CD14-positive monocyte (primary cell): ENCODE measurements at regions not wholly inside any gene's neighbourhood (a gene's known extent, or its start where the extent isn't known, plus 50 kb on each side); places are given as distances from the start of the nearest gene placed in this dataset.

Source experiments
- DNase-seq, 3 donors: peaks; one replicate each; pipeline ENCODE4 v3.0.0-alpha.2; 2011 to 2022
- H2AFZ ChIP-seq: 2 replicates; pipeline ENCODE4 v1.6.0; 2012; ENCODE audit warnings: mild to moderate bottlenecking, low read depth, low read length, inconsistent platforms; ENCODE audit not compliant: insufficient read depth, poor library complexity, severe bottlenecking
- H3K27ac ChIP-seq, 2 donors: 1 replicate in 1 of 2; 2 replicates in 1 of 2; pipeline ENCODE4 v1.5.1; 2012 to 2013; ENCODE audit warnings: low read length in 2 of 2, control low read depth in 1 of 2, inconsistent platforms in 1 of 2, low read depth in 1 of 2, mild to moderate bottlenecking in 1 of 2
- H3K27me3 ChIP-seq, 2 donors: one replicate each; pipeline versions ENCODE4 v1.6.0 to v1.6.1; 2011 to 2013; ENCODE audit warnings: low read length in 2 of 2; ENCODE audit not compliant: control insufficient read depth in 2 of 2, insufficient read depth in 2 of 2
- H3K36me3 ChIP-seq, 2 donors: replicated peaks in 1 of 2; 1 replicate in 1 of 2; 2 replicates in 1 of 2; pipeline versions ENCODE4 v1.5.1 to v1.6.1; 2012 to 2013; ENCODE audit warnings: low read length in 2 of 2, control low read depth in 1 of 2, inconsistent platforms in 1 of 2, mild to moderate bottlenecking in 1 of 2; ENCODE audit not compliant: insufficient read depth in 2 of 2, control insufficient read depth in 1 of 2
- H3K4me1 ChIP-seq, 2 donors: 1 replicate in 1 of 2; 2 replicates in 1 of 2; pipeline versions ENCODE4 v1.5.1 to v1.6.1; 2012 to 2013; ENCODE audit warnings: low read length in 2 of 2, control low read depth in 1 of 2, inconsistent platforms in 1 of 2, mild to moderate bottlenecking in 1 of 2, moderate library complexity in 1 of 2; ENCODE audit not compliant: insufficient read depth in 2 of 2, control insufficient read depth in 1 of 2
- H3K4me2 ChIP-seq: replicated peaks from 2 replicates; pipeline ENCODE3; 2012; ENCODE audit warnings: low read length, moderate library complexity, mild to moderate bottlenecking; ENCODE audit not compliant: poor library complexity, severe bottlenecking; ENCODE audit errors: extremely low read depth
- H3K4me3 ChIP-seq, 3 experiments: fragments of 200-600 bp in 1 of 3; sonication (generic) in 1 of 3; replicated peaks in 1 of 3; 1 replicate in 2 of 3; 2 replicates in 1 of 3; pipeline ENCODE4 v1.5.1; 2011 to 2013; ENCODE audit warnings: low read length in 3 of 3, mild to moderate bottlenecking in 3 of 3, control low read depth in 2 of 3, low read depth in 2 of 3, inconsistent platforms in 1 of 3, moderate library complexity in 1 of 3
- H3K79me2 ChIP-seq: 2 replicates; pipeline ENCODE4 v1.6.0; 2012; ENCODE audit warnings: mild to moderate bottlenecking, control low read depth, inconsistent platforms, low read length, moderate library complexity; ENCODE audit not compliant: insufficient read depth
- H3K9ac ChIP-seq: 2 replicates; pipeline ENCODE4 v1.6.0; 2017; ENCODE audit warnings: low read length, mild to moderate bottlenecking; ENCODE audit not compliant: insufficient read depth, poor library complexity, severe bottlenecking
- H3K9me3 ChIP-seq, 2 donors: replicated peaks in 1 of 2; 1 replicate in 1 of 2; 2 replicates in 1 of 2; pipeline versions ENCODE4 v1.5.1 to v1.6.1; 2012 to 2013; ENCODE audit warnings: low read length in 2 of 2, control low read depth in 1 of 2; ENCODE audit not compliant: control insufficient read depth in 1 of 2, insufficient read depth in 1 of 2
- H4K20me1 ChIP-seq: 2 replicates; pipeline ENCODE4 v1.6.0; 2012; ENCODE audit warnings: mild to moderate bottlenecking, low read length, control low read depth, moderate library complexity; ENCODE audit not compliant: insufficient read depth
- H3K27ac Mint-ChIP-seq, 7 donors: one replicate each; pipeline ENCODE4 v1.8.0; 2020; ENCODE audit warnings: mild to moderate bottlenecking in 7 of 7, mixed read lengths in 7 of 7, moderate library complexity in 6 of 7, inconsistent platforms in 2 of 7
- H3K27me3 Mint-ChIP-seq, 3 donors: one replicate each; pipeline ENCODE4 v1.8.0; 2021 to 2022; ENCODE audit warnings: low read depth in 3 of 3, mild to moderate bottlenecking in 3 of 3, mixed read lengths in 3 of 3, moderate library complexity in 3 of 3, inconsistent platforms in 1 of 3
- H3K36me3 Mint-ChIP-seq, 2 donors: one replicate each; pipeline ENCODE4 v1.8.0; 2020; ENCODE audit warnings: mixed read lengths in 2 of 2, inconsistent platforms in 1 of 2, mild to moderate bottlenecking in 1 of 2
- H3K4me1 Mint-ChIP-seq: one replicate; pipeline ENCODE4 v1.8.0; 2020; ENCODE audit warnings: mild to moderate bottlenecking, mixed read lengths
- H3K4me3 Mint-ChIP-seq, 2 donors: one replicate each; pipeline ENCODE4 v1.8.0; 2020; ENCODE audit warnings: mild to moderate bottlenecking in 2 of 2, mixed read lengths in 2 of 2, moderate library complexity in 1 of 2
- H3K9me3 Mint-ChIP-seq, 7 donors: one replicate each; pipeline ENCODE4 v1.8.0; 2020 to 2022; ENCODE audit warnings: mixed read lengths in 7 of 7, mild to moderate bottlenecking in 6 of 7, moderate library complexity in 6 of 7, inconsistent platforms in 2 of 7
- CTCF ChIP-seq: fragments of 200-600 bp; IDR thresholded peaks from one replicate; pipeline ENCODE4 v1.8.0; 2022; ENCODE audit warnings: antibody characterized with exemption, mild to moderate bottlenecking
- WGBS: methylation state at CpG from one replicate; pipeline ENCODE4 v1.1.5; 2013; ENCODE audit warnings: missing lambda C conversion rate; ENCODE audit not compliant: insufficient coverage; 5-methylcytosine and 5-hydroxymethylcytosine counted together
- intact Hi-C, 2 donors: fragments of 100-400 bp; cut with micrococcal nuclease; formaldehyde crosslinking; loops; one replicate each; pipeline versions ENCODE4 v1.15.0 to v1.15.1; 2023

DNA sequence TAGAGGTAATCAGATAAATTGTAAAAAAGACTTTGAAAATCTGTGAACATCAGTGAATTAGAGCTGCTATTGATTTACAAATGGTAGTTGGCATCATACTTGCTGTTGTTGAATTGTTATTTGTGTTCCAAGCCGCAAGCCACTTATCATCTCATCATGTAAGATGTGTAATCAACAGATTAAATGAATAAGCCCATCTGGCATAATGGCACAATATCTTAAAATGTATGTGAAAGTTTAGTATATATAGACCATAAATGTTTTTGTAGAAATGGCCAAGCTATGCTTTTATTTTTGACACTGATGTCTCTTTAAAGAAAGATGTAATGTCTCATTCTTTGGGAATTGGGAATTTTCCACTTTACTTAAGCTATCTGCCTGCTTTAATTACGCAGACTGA is 682.6 kb upstream of the GNPDA2 start:
- Histone ChIP-seq H4K20me1 (no peaks in the 10 kb centered on the region), H3K4me2 (no peak overlapping the region), H3K4me1 (no peaks in the 10 kb centered on the region), H3K36me3 (no peaks in the 10 kb centered on the region), H3K27me3 (no peaks in the 10 kb centered on the region), H3K4me3 (no peak overlapping the region), H3K79me2 (no peaks in the 10 kb centered on the region), H3K27ac (no peak overlapping the region), H3K9ac (no peak overlapping the region), H3K9me3 (peaks cover 0 to 5% of the 10 kb centered on the region in 2 donors), H2AFZ (no peak overlapping the region)
- no CpG with 5 or more reads among the region's 2 CpGs for WGBS
- Mint-ChIP-seq H3K27ac (no peak overlapping the region), H3K4me1 (no peaks in the 10 kb centered on the region), H3K36me3 (no peaks in the 10 kb centered on the region), H3K9me3 (peaks cover 0 to 7% (median 4%) of the 10 kb centered on the region in 7 donors), H3K27me3 (peaks cover 0 to 4% (median 0%) of the 10 kb centered on the region in 3 donors), H3K4me3 (no peak overlapping the region)
- intact Hi-C loops: no loop called here
- no peak for TF ChIP-seq CTCF
- no peak for DNase-seq

- Histone ChIP-seq H3K4me3 (no peak overlapping the region), H2AFZ (no peak overlapping the region), H3K36me3 (no peaks in the 10 kb centered on the region), H3K27me3 (no peaks in the 10 kb centered on the region), H3K4me2 (no peak overlapping the region), H3K4me1 (no peaks in the 10 kb centered on the region), H3K9me3 (peaks cover 9 to 11% of the 10 kb centered on the region in 2 donors), H3K27ac (no peak overlapping the region), H3K79me2 (no peaks in the 10 kb centered on the region), H4K20me1 (no peaks in the 10 kb centered on the region), H3K9ac (no peak overlapping the region)
- no CpG with 5 or more reads among the region's 3 CpGs for WGBS
- no peak overlapping the region for H3K27ac Mint-ChIP-seq
- peaks cover 2 to 8% (median 3%) of the 10 kb centered on the region in 7 donors for H3K9me3 Mint-ChIP-seq
- intact Hi-C loops: no loop called here
- TF ChIP-seq CTCF: no peak
- no peaks in the 10 kb centered on the region for H3K4me1 Mint-ChIP-seq
- peaks cover 0 to 4% (median 2%) of the 10 kb centered on the region in 3 donors for H3K27me3 Mint-ChIP-seq
- H3K36me3 Mint-ChIP-seq: no peaks in the 10 kb centered on the region
- DNase-seq: no peak
- no peak overlapping the region for H3K4me3 Mint-ChIP-seq
Observed at GRCh38 chr4:45399116-45399515, 672.8 kb upstream of the GNPDA2 start.
